GM12892 (cell line): ENCODE measurements at regions not wholly inside any gene's neighbourhood (a gene's known extent, or its start where the extent isn't known, plus 50 kb on each side); places are given as distances from the start of the nearest gene placed in this dataset.
"Not testable (repeated sequence)": the region's sequence is repeated elsewhere in the genome, so short reads cannot be mapped to it uniquely, and the experiment has no call there.

ENCODE experiments used
- POLR2A ChIP-seq: IDR thresholded peaks from 2 replicates; pipeline ENCODE4 v1.6.1; 2011; ENCODE audit warnings: low read depth, low read length, control low read depth
- POLR2AphosphoS5 ChIP-seq: IDR thresholded peaks from 2 replicates; pipeline ENCODE4 v1.6.1; 2011; ENCODE audit warnings: low read depth, low read length, control low read depth
- TAF1 ChIP-seq: IDR thresholded peaks from 2 replicates; pipeline ENCODE4 v1.6.1; 2011; ENCODE audit warnings: low read depth, mild to moderate bottlenecking, control low read depth, low read length, borderline replicate concordance

DNA sequence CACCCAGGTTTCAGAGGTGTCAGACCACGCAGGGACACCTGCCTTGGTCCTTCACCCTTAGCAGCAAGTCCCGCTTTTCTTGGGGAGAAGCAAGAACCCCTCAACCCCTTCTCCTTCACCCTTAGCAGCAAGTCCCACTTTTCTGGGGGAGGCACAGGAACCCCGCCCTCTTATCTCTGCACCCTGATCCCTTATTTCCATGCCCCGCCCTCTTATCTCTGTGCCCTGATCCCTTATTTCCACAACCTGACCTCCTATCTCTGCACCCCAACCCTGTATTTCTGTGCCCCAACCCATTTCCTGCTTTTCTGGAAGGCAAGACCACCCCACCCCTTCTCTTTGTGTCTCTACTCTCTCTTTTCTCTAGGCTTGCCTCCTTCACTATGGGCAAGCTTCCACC is 94.7 kb upstream of the DEFB108B start:
- TF ChIP-seq POLR2A, POLR2AphosphoS5, TAF1: not testable (repeated sequence)
